LNCAP (cell line): ENCODE measurements at regions not wholly inside any gene's neighbourhood (a gene's known extent, or its start where the extent isn't known, plus 50 kb on each side); places are given as distances from the start of the nearest gene placed in this dataset.

Source experiments
- TF ChIP-seq, protein P1 (sequence below): fragments of 450-650 bp; IDR thresholded peaks from 2 replicates; pipeline ENCODE4 v1.5.1; 2017; ENCODE audit warnings: mild to moderate bottlenecking

DNA sequence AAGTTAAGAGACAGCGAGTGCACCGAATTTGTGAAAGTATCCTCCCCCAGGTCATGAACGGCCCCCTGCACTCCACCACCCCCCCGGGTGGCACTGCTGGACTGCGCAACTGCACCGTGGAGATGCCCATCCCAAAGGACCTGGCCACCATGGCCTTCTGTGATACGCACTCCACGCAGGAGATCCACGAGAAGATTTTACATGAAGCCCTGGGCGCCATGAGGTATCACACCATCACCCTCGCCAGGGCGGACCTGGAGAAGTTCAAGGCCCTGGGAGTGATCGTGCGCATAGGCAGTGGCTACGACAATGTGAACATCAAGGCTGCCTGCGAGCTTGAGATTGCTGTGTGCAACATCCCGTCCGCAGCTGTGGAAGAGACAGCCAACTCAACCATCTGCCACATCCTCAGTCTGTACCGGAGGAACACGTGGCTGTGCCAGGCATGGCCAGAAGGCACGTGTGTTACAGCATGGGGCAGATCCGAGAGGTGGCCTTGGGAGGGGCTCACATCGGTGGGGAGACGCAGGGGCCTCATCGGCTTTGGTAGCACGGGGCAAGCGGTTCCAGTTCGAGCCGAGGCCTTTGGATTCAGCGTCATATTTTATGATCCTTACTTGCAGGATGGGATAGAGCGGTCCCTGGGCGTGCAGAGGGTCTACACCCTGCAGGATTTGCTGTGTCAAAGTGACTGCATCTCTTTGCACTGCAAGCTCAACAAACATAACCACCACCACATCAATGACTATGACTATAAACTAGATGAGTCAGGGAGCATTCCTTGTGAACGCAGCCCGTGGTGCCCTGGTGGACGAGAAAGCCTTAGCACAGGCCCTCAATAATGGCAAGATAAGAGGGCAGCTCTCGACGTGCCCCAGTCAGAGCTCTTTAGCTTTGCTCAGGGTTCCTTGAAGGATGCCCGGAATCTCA is 290.8 kb upstream of the MC4R start:
- TF ChIP-seq, protein P1, sequence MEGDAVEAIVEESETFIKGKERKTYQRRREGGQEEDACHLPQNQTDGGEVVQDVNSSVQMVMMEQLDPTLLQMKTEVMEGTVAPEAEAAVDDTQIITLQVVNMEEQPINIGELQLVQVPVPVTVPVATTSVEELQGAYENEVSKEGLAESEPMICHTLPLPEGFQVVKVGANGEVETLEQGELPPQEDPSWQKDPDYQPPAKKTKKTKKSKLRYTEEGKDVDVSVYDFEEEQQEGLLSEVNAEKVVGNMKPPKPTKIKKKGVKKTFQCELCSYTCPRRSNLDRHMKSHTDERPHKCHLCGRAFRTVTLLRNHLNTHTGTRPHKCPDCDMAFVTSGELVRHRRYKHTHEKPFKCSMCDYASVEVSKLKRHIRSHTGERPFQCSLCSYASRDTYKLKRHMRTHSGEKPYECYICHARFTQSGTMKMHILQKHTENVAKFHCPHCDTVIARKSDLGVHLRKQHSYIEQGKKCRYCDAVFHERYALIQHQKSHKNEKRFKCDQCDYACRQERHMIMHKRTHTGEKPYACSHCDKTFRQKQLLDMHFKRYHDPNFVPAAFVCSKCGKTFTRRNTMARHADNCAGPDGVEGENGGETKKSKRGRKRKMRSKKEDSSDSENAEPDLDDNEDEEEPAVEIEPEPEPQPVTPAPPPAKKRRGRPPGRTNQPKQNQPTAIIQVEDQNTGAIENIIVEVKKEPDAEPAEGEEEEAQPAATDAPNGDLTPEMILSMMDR, result no peak

DNA sequence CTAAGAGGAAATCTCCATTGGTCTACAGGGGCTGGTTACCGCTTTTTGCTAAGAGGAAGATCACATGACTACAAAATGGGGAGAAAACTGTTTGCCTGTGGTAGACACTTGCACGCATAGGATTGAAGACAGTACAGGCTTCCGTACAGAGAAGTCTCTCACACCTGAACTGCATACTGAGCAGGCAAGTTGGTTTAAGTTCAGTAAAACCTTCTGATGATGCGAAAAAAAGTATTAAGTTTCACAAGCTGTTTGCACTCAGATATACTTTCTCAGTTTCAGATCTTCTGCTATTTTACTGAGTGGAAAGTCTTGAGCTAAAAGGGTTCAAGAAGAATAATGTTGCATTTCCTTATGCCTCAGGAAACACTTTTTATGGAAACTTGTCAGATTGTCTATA is 292.2 kb upstream of the MC4R start:
- TF ChIP-seq, protein P1, result no peak

DNA sequence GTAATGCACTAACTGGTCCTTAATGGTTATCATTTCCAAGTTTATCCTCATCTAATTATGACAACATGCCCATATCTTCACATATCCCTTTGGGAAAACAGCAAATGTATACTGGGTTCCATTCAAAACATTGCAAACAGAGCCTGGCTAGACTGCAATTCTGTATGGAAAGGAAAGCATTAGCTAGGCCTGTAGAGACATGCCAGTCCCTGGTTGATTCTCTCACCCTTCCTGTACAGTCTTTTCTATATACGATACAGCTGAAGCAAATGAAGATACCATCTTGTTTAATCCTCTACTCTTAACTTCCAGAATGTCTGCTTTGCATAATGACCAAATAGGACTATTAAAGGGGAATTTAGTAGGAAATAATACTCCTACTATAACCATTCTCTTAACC is 294.4 kb upstream of the MC4R start:
- TF ChIP-seq, protein P1, result no peak

DNA sequence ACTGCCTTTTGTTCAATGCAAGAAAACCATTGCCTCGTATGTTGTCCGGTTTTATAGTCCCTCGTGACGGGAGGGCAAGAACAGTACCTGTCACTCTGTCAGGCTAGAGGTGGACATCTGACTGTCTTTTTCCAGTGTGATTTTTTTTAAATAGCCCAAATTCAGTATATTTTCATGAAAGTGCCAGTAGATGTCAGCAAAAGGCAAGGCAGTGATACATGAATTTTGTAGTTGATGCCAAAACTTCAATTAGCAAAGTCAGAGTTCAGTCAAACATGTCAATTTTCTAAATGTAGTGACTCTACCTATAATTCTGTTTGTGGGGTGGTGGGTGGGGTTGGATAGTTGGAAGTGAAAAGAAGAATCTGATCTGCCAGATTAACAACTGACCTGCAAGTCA is 296.0 kb upstream of the MC4R start:
- TF ChIP-seq, protein P1, result peak; percentile 47; the same call in 1 of the 2 replicates

DNA sequence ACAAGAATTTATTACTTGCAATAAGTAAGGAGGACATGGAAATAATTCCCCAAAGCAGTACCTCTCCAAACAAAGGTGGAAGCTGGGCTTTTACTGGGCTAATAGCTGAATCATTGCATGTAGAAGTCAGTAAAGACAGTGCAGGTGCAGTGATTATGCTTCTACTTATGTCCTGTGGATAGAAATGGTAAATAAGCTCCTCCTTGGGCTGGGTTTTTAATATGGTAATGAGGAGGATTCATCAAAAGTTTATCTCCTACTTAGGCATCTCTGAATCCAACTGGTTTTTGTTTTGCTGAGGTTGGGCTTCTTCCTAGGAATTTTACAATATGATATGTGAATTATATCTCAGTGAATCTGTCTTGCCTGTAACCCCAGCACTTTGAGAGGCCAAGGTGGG is 297.4 kb upstream of the MC4R start:
- TF ChIP-seq, protein P1, result no peak

DNA sequence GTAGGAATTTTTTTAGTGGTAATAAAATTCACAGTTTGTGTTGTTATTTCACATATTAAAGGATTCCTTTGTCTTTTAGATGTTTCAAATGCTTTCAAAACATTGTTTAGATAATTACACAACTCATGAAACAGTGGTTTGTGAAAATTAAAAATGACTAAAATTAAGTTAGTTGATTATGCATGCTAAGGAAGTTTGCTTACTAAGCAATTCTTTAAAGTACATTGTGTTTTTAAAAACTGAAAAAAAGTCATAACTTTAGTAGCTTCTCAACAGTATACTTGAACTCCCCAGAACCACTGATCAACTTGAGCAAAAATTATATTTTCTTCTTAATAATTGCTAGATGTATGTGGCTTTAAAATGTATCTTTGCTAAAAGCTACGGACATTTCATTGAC is 298.4 kb upstream of the MC4R start:
- TF ChIP-seq, protein P1, result no peak

DNA sequence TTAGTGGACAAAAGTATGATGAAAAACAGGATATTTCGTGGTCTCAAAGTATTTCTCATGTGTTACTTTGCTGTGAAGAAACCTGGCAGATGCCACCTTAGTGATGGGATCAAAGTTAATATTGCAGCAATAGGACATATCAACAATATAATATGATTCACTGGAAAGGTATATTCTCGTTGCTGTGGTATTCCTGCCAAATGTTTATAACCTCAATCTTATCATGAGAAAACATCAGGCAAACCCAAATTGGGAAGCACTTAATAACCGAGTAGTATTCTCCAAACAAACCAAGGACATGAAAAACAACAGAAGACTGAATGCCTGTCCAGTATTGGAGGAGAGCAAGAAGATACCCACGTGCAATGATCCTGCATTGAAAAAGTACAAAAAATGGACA is 302.6 kb upstream of the MC4R start:
- TF ChIP-seq, protein P1, result no peak
